Stimulated activated naive CD8-positive, alpha-beta T cell treated with anti-CD3 and anti-CD28 coated beads, Interleukin-15, amount 100 ng/mL, for 72 hours (primary cell): ENCODE measurements at regions not wholly inside any gene's neighbourhood (a gene's known extent, or its start where the extent isn't known, plus 50 kb on each side); places are given as distances from the start of the nearest gene placed in this dataset.
A peak's percentile ranks its signal among the peaks of the same experiment; 100 is the strongest.

Experiments
- ATAC-seq: fragments of 150-1000 bp; cut with Tn5 transposase; 2 replicates; pipeline ENCODE4 v1.10.0; 2021; ENCODE audit warnings: mild to moderate bottlenecking, moderate library complexity
- DNase-seq, 2 donors: peaks; one replicate each; pipeline ENCODE4 v3.0.0; 2021 to 2022
- H3K27ac Mint-ChIP-seq, 2 donors: one replicate each; pipeline ENCODE4 v1.8.0; 2022; ENCODE audit warnings: mild to moderate bottlenecking in 2 of 2, mixed read lengths in 2 of 2, moderate library complexity in 2 of 2
- H3K27me3 Mint-ChIP-seq: one replicate; pipeline ENCODE4 v1.8.0; 2022; ENCODE audit warnings: mixed read lengths
- H3K4me1 Mint-ChIP-seq: one replicate; pipeline ENCODE4 v1.8.0; 2022; ENCODE audit warnings: mild to moderate bottlenecking, mixed read lengths
- H3K4me3 Mint-ChIP-seq, 2 donors: one replicate each; pipeline ENCODE4 v1.8.0; 2022; ENCODE audit warnings: mild to moderate bottlenecking in 2 of 2, mixed read lengths in 2 of 2, moderate library complexity in 1 of 2
- H3K9me3 Mint-ChIP-seq, 2 donors: one replicate each; pipeline ENCODE4 v1.8.0; 2022; ENCODE audit warnings: mixed read lengths in 2 of 2

DNA sequence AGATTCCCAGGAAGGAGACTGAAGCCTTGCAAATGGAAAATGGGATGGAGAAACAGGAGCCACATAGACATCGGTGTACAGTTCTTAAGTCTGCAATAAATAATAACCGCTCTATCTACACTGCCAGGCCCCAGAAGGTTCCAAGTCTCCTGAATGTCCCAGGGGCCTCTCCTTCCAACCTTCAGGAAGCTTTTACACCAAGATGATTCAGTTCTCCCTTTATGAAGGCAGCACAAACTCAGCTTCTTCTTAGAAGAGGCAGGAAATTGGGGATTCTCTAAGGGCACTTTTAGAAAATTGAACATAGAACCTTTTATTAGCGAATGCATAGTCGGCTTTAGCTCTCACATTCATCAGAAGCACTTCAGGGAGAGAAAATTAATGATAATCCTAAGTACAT is 130.8 kb upstream of the LYZL1 start:
- H3K4me1 Mint-ChIP-seq, result no peaks in the 10 kb centered on the region
- DNase-seq (no peak), ATAC-seq (no peak)
- H3K27me3 Mint-ChIP-seq, result peaks cover 15% of the 10 kb centered on the region
- peaks cover 0 to 6% of the 10 kb centered on the region in 2 donors for H3K9me3 Mint-ChIP-seq
- H3K27ac Mint-ChIP-seq, result no peak overlapping the region
- H3K4me3 Mint-ChIP-seq, result no peak overlapping the region

DNA sequence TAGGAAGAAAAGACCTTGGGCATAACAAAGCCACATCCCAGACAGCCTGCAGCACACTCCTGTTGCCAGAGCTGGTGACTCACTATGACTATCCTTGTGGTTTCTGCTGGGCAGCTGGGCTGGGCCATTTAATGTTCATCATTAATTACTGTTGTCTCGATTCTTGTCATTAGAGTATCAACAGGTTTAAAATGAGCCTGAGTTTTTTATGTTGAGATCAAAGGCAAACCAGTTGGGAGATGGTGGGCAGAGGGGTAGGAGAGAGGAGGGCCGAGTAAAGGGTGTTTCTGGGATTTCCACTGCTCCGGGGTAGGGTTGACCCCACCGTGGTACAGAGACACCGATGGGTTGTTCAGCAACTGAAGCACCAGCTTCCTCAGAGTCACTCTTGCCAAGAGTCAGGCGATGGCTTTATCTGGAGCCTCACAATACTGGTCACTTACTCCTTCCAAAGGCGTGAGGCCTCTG is 128.7 kb upstream of the LYZL1 start:
- no peaks in the 10 kb centered on the region for H3K4me1 Mint-ChIP-seq
- no peak overlapping the region for H3K4me3 Mint-ChIP-seq
- H3K27ac Mint-ChIP-seq, result no peak overlapping the region
- ATAC-seq, result no peak
- peaks cover 0 to 6% of the 10 kb centered on the region in 2 donors for H3K9me3 Mint-ChIP-seq
- H3K27me3 Mint-ChIP-seq, result peaks cover 21% of the 10 kb centered on the region
- no peak for DNase-seq

GRCh38 chr10:29163746-29164145 is 125.1 kb upstream of the LYZL1 start:
- peaks cover 16% of the 10 kb centered on the region for H3K27me3 Mint-ChIP-seq
- peak overlapping the region in 1 of 2 donors; percentile 29 for H3K27ac Mint-ChIP-seq
- DNase-seq (no peak), ATAC-seq (no peak)
- no peak overlapping the region for H3K4me3 Mint-ChIP-seq
- peaks cover 0 to 6% of the 10 kb centered on the region in 2 donors for H3K9me3 Mint-ChIP-seq
- H3K4me1 Mint-ChIP-seq, result no peaks in the 10 kb centered on the region

GRCh38 chr10:29166713-29167112 is 122.2 kb upstream of the LYZL1 start:
- Mint-ChIP-seq H3K27me3 (peaks cover 15% of the 10 kb centered on the region), H3K4me1 (no peaks in the 10 kb centered on the region), H3K9me3 (peaks cover 9 to 19% of the 10 kb centered on the region in 2 donors), H3K27ac (no peak overlapping the region), H3K4me3 (no peak overlapping the region)
- ATAC-seq (no peak), DNase-seq (no peak)

DNA sequence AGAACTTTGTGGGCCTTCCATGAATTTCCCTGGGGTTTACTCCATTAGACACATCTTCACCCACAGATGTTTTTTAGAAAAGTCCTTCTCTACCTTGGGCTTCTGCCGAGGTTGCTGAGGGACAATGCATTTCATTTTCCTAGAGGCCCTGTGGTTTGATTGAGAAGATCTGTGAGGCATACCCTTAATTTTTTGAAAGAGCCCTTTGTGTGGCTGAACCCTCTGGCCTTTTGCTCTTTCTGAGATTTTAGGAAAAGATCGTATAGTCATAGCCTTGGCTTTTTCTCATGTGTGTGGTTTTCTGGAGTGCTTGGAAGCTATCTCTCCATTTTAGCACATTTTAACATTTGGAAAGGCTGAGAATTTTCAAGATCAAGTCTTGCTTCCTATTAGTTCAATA is 119.8 kb upstream of the LYZL1 start:
- Mint-ChIP-seq H3K4me3 (no peak overlapping the region), H3K4me1 (no peaks in the 10 kb centered on the region), H3K9me3 (peaks cover 13 to 15% of the 10 kb centered on the region in 2 donors), H3K27me3 (peaks cover under 1% of the 10 kb centered on the region), H3K27ac (peak overlapping the region in 1 of 2 donors; percentile 57)
- DNase-seq (no peak), ATAC-seq (no peak)

DNA sequence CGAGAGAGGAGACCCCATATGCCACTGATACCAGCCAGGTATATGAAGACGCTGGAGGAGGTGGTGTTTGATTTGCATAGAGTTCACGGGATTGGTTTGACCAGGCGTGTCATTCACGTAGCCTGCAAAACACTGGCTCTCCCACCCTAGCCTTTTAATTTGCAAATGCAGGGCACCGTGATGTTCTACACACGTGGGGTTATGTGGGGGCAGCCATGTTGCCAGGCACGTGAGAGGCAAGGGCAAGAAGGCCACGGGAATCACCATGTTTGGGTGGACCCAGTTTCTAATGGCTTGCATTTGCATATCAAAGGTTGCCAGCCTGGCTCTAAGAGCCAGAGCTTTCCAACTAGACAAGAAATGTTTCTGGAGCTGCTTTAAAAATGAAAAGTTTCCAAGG is 117.2 kb upstream of the LYZL1 start:
- Mint-ChIP-seq H3K4me3 (no peak overlapping the region), H3K27ac (no peak overlapping the region), H3K9me3 (peaks cover 13 to 15% of the 10 kb centered on the region in 2 donors)

GRCh38 chr10:29174389-29174788 is 114.5 kb upstream of the LYZL1 start:
- Mint-ChIP-seq H3K9me3 (peaks cover 12 to 13% of the 10 kb centered on the region in 2 donors), H3K27ac (no peak overlapping the region), H3K4me1 (no peaks in the 10 kb centered on the region), H3K27me3 (peaks cover 6% of the 10 kb centered on the region), H3K4me3 (no peak overlapping the region)
- no peak for DNase-seq
- ATAC-seq, result no peak

More for the DNA sequence above, 117.2 kb upstream of the LYZL1 start:
- Mint-ChIP-seq H3K4me1 (no peaks in the 10 kb centered on the region), H3K27me3 (no peaks in the 10 kb centered on the region)
- DNase-seq, result no peak
- no peak for ATAC-seq

DNA sequence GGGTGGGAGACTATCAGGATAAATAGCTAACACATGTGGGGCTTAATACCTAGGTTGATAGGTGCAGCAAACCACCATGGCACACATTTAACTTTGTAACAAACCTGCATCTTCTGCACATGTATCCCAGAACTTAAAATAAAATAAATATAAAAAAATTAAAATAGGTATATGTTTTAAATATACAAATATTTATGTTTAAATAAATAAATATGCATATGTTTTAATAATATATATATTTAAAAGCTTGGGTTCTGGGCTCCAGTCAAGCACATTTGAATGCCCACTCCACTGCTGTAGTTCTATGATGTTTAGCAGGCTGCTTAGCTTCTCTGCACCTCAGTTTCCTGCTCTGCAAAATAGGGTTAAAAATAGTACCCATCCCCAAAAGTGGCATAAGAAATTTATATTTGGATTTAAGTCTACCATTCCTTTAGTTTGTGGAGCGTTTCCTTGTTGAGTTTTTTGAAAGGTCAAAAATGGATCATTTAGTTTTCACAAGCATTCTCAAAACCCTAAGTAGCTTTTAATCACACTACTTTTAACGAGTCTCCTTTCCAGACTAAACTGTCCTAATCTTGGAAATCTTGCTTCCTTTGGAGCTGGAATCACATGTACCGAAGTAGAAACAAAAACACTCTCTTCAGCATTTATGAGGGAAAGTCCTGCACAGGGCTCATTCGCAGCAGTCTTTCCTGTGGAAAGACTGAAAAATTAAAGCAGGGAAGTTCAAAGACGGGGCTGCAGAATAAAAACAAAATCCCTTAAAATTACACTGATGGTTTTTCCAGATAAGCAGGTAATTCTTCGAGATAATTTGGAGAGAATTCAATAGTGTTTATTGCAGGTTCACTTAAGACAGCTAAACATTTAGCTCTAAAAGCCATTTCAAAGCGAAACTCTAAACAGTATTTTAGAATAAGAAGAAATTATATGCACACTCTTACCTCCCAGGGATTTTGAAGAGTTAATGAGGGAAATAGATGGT is 111.7 kb upstream of the LYZL1 start:
- no peak for ATAC-seq
- H3K9me3 Mint-ChIP-seq, result peaks cover 0 to 2% of the 10 kb centered on the region in 2 donors
- H3K4me1 Mint-ChIP-seq, result no peaks in the 10 kb centered on the region
- DNase-seq, result no peak
- peaks cover 6% of the 10 kb centered on the region for H3K27me3 Mint-ChIP-seq
- no peak overlapping the region for H3K4me3 Mint-ChIP-seq
- H3K27ac Mint-ChIP-seq, result no peak overlapping the region

GRCh38 chr10:29181936-29182335 is 106.9 kb upstream of the LYZL1 start:
- Mint-ChIP-seq H3K27ac (no peak overlapping the region), H3K27me3 (peaks cover 6% of the 10 kb centered on the region), H3K4me1 (no peaks in the 10 kb centered on the region), H3K9me3 (no peaks in the 10 kb centered on the region), H3K4me3 (no peak overlapping the region)
- DNase-seq (no peak), ATAC-seq (no peak)

- Mint-ChIP-seq H3K4me3 (no peak overlapping the region), H3K27me3 (peaks cover 4% of the 10 kb centered on the region), H3K4me1 (no peaks in the 10 kb centered on the region), H3K9me3 (no peaks in the 10 kb centered on the region), H3K27ac (no peak overlapping the region)
- no peak for DNase-seq
- no peak for ATAC-seq
Observed at GRCh38 chr10:29183301-29183945, 105.4 kb upstream of the LYZL1 start.

- ATAC-seq (no peak), DNase-seq (no peak)
- H3K4me3 Mint-ChIP-seq, result no peak overlapping the region
- H3K4me1 Mint-ChIP-seq, result no peaks in the 10 kb centered on the region
- no peaks in the 10 kb centered on the region for H3K9me3 Mint-ChIP-seq
- H3K27me3 Mint-ChIP-seq, result no peaks in the 10 kb centered on the region
- H3K27ac Mint-ChIP-seq, result no peak overlapping the region
Observed at GRCh38 chr10:29184205-29185000, 104.5 kb upstream of the LYZL1 start.

DNA sequence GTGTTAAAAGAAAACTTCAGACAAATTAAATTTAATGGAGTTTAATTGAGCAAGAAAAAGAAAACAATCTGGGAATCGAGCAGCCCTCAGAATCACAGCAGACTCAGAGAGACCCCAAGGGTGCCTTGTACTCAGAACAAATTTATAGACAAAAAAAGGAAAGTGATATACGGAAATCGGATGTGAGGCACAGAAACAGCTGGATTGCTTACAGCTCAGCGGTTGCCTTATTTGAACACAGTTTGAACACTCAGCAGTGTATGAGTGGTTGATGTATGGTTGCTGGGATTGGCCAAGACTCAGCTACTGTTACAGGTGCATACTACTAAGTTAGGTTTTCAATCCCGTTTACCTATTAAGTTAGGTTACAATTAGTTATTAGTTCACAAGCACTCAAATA is 103.8 kb upstream of the LYZL1 start:
- no peaks in the 10 kb centered on the region for H3K4me1 Mint-ChIP-seq
- ATAC-seq, result no peak
- DNase-seq, result no peak
- H3K27me3 Mint-ChIP-seq, result peaks cover under 1% of the 10 kb centered on the region
- H3K27ac Mint-ChIP-seq, result no peak overlapping the region
- peaks cover 0 to under 1% of the 10 kb centered on the region in 2 donors for H3K9me3 Mint-ChIP-seq
- no peak overlapping the region for H3K4me3 Mint-ChIP-seq

GRCh38 chr10:29186221-29186620 is 102.6 kb upstream of the LYZL1 start:
- H3K9me3 Mint-ChIP-seq, result peaks cover 0 to 5% of the 10 kb centered on the region in 2 donors
- no peak for DNase-seq
- no peak overlapping the region for H3K27ac Mint-ChIP-seq
- H3K4me1 Mint-ChIP-seq, result no peaks in the 10 kb centered on the region
- no peak overlapping the region for H3K4me3 Mint-ChIP-seq
- peaks cover 13% of the 10 kb centered on the region for H3K27me3 Mint-ChIP-seq
- ATAC-seq, result no peak

- Mint-ChIP-seq H3K4me3 (no peak overlapping the region), H3K4me1 (no peaks in the 10 kb centered on the region), H3K27me3 (peaks cover 32% of the 10 kb centered on the region), H3K27ac (no peak overlapping the region), H3K9me3 (peaks cover 0 to 5% of the 10 kb centered on the region in 2 donors)
- DNase-seq, result no peak
- ATAC-seq, result no peak
Observed at GRCh38 chr10:29189256-29189655, 99.6 kb upstream of the LYZL1 start.

- Mint-ChIP-seq H3K27ac (no peak overlapping the region), H3K9me3 (peaks cover 5 to 13% of the 10 kb centered on the region in 2 donors), H3K4me1 (no peaks in the 10 kb centered on the region), H3K27me3 (peaks cover 32% of the 10 kb centered on the region), H3K4me3 (no peak overlapping the region)
- ATAC-seq, result no peak
- DNase-seq, result no peak
Observed at GRCh38 chr10:29191674-29192073, 97.2 kb upstream of the LYZL1 start.
